OCI-LY1 (cell line): ENCODE measurements at regions not wholly inside any gene's neighbourhood (a gene's known extent, or its start where the extent isn't known, plus 50 kb on each side); places are given as distances from the start of the nearest gene placed in this dataset.

Experiments
- EZH2 ChIP-seq: fragments of 200-600 bp; sonication (generic), shearing (Covaris generic); IDR thresholded peaks from 2 replicates; pipeline ENCODE4 v1.8.0; 2017; ENCODE audit warnings: borderline replicate concordance, mixed run types, mild to moderate bottlenecking, antibody characterized with exemption, low read length, moderate library complexity, mixed read lengths
- TF ChIP-seq, protein P1 (sequence below): fragments of 200-600 bp; sonication (generic), shearing (Covaris generic); IDR thresholded peaks from 2 replicates; pipeline ENCODE4 v1.5.1; 2017; ENCODE audit warnings: mild to moderate bottlenecking, antibody characterized with exemption, low read length, moderate library complexity, mixed read lengths

DNA sequence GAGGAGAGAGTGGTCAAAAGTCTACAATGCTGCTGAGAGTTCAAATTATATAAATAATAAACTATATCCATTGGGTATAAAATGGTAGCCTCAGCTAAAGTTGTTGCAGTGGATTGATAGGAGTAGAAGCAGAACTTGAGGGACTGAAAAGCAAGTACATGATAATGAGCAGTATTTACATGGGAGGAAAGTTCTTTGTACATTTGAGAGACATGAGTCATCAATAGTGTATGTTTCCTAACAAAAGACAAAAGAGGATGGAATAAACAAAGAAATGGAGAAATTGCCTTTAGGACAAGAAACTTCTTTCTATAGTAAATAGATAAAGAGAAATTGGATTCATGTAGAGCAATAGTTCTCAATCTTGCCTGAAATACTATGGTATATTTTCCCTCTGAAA lies 110.0 kb upstream of the PLSCR5 start:
- TF ChIP-seq, protein P1, sequence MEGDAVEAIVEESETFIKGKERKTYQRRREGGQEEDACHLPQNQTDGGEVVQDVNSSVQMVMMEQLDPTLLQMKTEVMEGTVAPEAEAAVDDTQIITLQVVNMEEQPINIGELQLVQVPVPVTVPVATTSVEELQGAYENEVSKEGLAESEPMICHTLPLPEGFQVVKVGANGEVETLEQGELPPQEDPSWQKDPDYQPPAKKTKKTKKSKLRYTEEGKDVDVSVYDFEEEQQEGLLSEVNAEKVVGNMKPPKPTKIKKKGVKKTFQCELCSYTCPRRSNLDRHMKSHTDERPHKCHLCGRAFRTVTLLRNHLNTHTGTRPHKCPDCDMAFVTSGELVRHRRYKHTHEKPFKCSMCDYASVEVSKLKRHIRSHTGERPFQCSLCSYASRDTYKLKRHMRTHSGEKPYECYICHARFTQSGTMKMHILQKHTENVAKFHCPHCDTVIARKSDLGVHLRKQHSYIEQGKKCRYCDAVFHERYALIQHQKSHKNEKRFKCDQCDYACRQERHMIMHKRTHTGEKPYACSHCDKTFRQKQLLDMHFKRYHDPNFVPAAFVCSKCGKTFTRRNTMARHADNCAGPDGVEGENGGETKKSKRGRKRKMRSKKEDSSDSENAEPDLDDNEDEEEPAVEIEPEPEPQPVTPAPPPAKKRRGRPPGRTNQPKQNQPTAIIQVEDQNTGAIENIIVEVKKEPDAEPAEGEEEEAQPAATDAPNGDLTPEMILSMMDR = no peak
- no peak for TF ChIP-seq EZH2
